A673 (cell line): ENCODE measurements at regions not wholly inside any gene's neighbourhood (a gene's known extent, or its start where the extent isn't known, plus 50 kb on each side); places are given as distances from the start of the nearest gene placed in this dataset.

Source experiments
- EZH2 ChIP-seq: fragments of 200-600 bp; sonication (generic); IDR thresholded peaks from 2 replicates; pipeline ENCODE4 v1.6.1; 2017; ENCODE audit warnings: borderline replicate concordance, low read depth, mild to moderate bottlenecking, mixed read lengths, antibody characterized with exemption, low read length; ENCODE audit not compliant: poor library complexity, severe bottlenecking
- TF ChIP-seq, protein P1 (sequence below): fragments of 300-800, 200-600 bp; sonication (generic); conservative IDR thresholded peaks from 2 replicates; pipeline ENCODE4 v1.5.1; 2017; ENCODE audit warnings: low read depth, mild to moderate bottlenecking, antibody characterized with exemption, low read length, moderate library complexity, mixed read lengths

DNA sequence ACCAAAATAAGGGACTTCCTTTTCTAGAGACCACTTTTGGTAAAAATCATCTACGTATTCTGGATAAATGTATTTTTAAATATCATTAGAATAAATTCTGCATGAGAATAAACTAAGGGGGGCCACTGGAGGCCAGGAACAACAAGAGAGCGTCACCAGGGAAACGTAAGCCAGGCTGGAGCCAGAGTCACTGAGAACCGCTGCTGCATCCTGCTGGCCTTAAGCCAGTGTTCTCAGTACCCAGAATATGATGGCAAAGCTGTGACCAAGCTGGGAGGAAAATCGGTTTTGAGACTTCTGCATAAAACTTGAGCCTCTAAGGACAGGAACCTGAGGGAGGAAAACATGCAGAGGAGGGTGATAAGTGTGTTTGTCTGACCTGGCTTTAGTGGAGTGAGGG lies 63.0 kb upstream of the FAM9A start:
- TF ChIP-seq, protein P1, sequence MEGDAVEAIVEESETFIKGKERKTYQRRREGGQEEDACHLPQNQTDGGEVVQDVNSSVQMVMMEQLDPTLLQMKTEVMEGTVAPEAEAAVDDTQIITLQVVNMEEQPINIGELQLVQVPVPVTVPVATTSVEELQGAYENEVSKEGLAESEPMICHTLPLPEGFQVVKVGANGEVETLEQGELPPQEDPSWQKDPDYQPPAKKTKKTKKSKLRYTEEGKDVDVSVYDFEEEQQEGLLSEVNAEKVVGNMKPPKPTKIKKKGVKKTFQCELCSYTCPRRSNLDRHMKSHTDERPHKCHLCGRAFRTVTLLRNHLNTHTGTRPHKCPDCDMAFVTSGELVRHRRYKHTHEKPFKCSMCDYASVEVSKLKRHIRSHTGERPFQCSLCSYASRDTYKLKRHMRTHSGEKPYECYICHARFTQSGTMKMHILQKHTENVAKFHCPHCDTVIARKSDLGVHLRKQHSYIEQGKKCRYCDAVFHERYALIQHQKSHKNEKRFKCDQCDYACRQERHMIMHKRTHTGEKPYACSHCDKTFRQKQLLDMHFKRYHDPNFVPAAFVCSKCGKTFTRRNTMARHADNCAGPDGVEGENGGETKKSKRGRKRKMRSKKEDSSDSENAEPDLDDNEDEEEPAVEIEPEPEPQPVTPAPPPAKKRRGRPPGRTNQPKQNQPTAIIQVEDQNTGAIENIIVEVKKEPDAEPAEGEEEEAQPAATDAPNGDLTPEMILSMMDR = no peak
- no peak for TF ChIP-seq EZH2
